ENCODE measurements at regions not wholly inside any gene's neighbourhood (a gene's known extent, or its start where the extent isn't known, plus 50 kb on each side); places are given as distances from the start of the nearest gene placed in this dataset.

GRCh38 chr16:49052846-49053245 is 228.8 kb downstream of the CBLN1 start:
- Mint-ChIP-seq H3K27me3 (peaks cover 28% of the 10 kb centered on the region), H3K4me1 (ENCODE audit: unreplicated experiment) (no peaks in the 10 kb centered on the region)
- DNase-seq (ENCODE audit: extremely low spot score, unreplicated experiment) = no peak

DNA sequence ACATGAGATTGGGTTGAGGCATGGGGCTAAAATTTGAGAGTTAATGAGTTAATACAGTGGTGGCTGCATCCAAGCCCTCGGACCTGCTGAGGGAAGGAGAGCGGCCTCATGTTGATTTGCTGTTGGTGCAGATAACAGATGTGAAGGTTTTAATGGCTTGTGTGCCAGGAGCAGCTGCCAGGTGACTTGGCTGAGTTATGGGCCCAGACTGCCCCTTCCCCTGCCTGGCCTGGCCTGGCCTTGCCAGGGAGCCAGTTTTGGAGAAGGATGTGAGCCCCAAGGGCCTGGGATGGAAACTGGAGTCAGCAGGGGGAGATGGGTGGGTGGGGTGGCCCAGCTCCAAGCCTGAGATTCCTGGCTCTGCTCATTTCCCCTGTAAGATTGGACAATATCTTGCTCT is 230.1 kb downstream of the CBLN1 start:
- no peaks in the 10 kb centered on the region for H3K9me3 Mint-ChIP-seq
- no peaks in the 10 kb centered on the region for H3K36me3 Mint-ChIP-seq
- H3K4me3 Mint-ChIP-seq = no peak overlapping the region
- H3K27ac Mint-ChIP-seq = no peak overlapping the region
- no peak for DNase-seq (ENCODE audit: extremely low spot score, unreplicated experiment)
- H3K27me3 Mint-ChIP-seq = peaks cover 27% of the 10 kb centered on the region
- no peaks in the 10 kb centered on the region for H3K4me1 Mint-ChIP-seq (ENCODE audit: unreplicated experiment)
- TF ChIP-seq CTCF (conservative IDR thresholded peaks at IDR 0.05) = no peak

More at GRCh38 chr16:49052846-49053245, 228.8 kb downstream of the CBLN1 start:
- Mint-ChIP-seq H3K4me3 (no peak overlapping the region), H3K36me3 (no peaks in the 10 kb centered on the region), H3K9me3 (no peaks in the 10 kb centered on the region), H3K27ac (no peak overlapping the region)
- no peak for TF ChIP-seq CTCF (conservative IDR thresholded peaks at IDR 0.05)

DNA sequence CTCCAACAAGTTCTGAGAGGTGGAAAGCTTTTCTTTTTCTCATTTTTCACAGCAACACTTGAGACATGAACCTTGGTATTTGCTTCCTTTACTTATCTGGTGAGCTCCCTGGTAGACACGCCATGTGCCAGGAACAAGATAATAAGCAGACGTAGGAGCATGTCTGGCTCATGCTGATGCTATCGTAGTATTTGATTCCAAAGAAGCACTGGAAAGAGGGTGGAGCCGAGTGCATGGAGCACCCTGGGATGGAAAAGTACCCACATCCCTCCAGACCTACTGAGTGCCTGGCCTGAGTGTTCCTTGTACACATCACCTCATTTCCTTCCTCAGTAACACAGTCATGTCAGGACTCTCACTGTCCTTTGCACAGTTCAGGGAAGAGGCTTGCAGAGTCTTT is 231.0 kb downstream of the CBLN1 start:
- Mint-ChIP-seq H3K36me3 (no peaks in the 10 kb centered on the region), H3K4me3 (no peak overlapping the region), H3K27ac (no peak overlapping the region), H3K4me1 (ENCODE audit: unreplicated experiment) (no peaks in the 10 kb centered on the region), H3K9me3 (no peaks in the 10 kb centered on the region), H3K27me3 (peaks cover 31% of the 10 kb centered on the region)
- no peak for DNase-seq (ENCODE audit: extremely low spot score, unreplicated experiment)
- no peak for TF ChIP-seq CTCF (conservative IDR thresholded peaks at IDR 0.05)

- TF ChIP-seq CTCF (conservative IDR thresholded peaks at IDR 0.05) = no peak
Observed at GRCh38 chr16:49049644-49050043, 232.0 kb downstream of the CBLN1 start.

GRCh38 chr16:49049191-49049590 is 232.4 kb downstream of the CBLN1 start:
- DNase-seq (ENCODE audit: extremely low spot score, unreplicated experiment) = no peak
- H3K36me3 Mint-ChIP-seq = no peaks in the 10 kb centered on the region
- no peak overlapping the region for H3K4me3 Mint-ChIP-seq

More at GRCh38 chr16:49049644-49050043, 232.0 kb downstream of the CBLN1 start:
- Mint-ChIP-seq H3K4me1 (ENCODE audit: unreplicated experiment) (no peaks in the 10 kb centered on the region), H3K27me3 (peaks cover 23% of the 10 kb centered on the region), H3K4me3 (no peak overlapping the region), H3K36me3 (no peaks in the 10 kb centered on the region), H3K9me3 (no peaks in the 10 kb centered on the region), H3K27ac (no peak overlapping the region)
- no peak for DNase-seq (ENCODE audit: extremely low spot score, unreplicated experiment)

More at GRCh38 chr16:49049191-49049590, 232.4 kb downstream of the CBLN1 start:
- no peak for TF ChIP-seq CTCF (conservative IDR thresholded peaks at IDR 0.05)
- no peak overlapping the region for H3K27ac Mint-ChIP-seq
- no peaks in the 10 kb centered on the region for H3K4me1 Mint-ChIP-seq (ENCODE audit: unreplicated experiment)
- peaks cover 23% of the 10 kb centered on the region for H3K27me3 Mint-ChIP-seq
- no peaks in the 10 kb centered on the region for H3K9me3 Mint-ChIP-seq

Data from type B pancreatic cell (in vitro differentiated cells).